CD4-positive, alpha-beta T cell treated with Interleukin-21 for 1 hour (primary cell): ENCODE measurements at regions not wholly inside any gene's neighbourhood (a gene's known extent, or its start where the extent isn't known, plus 50 kb on each side); places are given as distances from the start of the nearest gene placed in this dataset.

Source experiments
- DNase-seq: peaks from one replicate; pipeline ENCODE4 v3.0.0-alpha.2; 2020

DNA sequence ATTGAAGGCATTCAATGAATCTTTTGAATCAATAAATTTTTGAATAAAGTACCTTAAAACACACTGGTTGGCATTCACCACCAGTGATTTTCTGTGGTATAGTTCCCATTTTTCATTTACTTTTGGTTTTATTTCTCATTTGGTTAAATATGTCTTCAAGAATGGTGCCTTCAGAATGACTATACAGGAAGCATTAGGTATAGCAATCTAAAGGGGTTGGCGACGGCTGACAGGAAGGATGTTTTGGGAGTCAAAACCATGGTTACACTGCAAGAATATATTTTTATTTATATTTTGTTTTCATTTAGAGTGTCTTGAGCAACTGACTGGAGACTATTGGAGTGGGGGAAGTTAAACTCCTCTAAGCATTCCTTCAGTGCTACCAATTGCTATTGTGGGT, 235.7 kb downstream of the HTR1A start:
- DNase-seq: no peak

DNA sequence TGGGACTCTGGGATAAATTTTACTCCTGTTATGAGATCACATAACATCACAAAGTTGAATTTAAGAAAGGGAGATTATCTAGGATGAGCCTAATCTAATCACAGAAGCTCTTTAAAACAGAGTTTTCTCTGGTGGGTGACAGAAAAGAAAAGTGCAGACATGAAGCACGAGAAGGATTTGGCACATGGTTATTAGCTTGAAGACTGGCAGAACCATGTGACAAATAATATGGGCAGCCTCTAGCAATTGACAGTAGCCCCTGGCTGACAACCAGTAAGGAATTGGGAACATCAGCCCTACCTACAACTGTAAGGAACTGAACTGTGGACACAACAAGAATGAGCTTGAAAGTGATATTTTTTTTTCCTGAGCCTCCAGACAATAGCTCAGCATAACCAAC, 243.1 kb downstream of the HTR1A start:
- DNase-seq: no peak

DNA sequence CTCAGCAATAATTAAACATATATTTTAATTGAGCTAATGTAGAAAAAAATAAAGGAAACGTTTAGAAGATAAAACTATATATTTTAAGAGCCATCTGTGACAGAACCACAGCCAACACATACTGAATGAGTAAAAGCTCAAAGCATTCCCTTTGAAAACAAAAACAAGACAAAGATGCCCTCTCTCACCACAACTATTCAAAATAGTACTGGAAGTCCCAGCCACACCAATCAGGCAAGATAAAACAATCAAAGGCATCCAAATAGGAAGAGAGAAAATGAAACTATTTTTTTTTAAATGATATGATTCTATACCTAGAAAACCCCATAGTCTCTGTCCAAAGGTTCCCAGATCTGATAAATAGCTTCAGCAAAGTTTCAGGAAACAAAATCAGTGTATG, 262.0 kb downstream of the HTR1A start:
- no peak for DNase-seq

DNA sequence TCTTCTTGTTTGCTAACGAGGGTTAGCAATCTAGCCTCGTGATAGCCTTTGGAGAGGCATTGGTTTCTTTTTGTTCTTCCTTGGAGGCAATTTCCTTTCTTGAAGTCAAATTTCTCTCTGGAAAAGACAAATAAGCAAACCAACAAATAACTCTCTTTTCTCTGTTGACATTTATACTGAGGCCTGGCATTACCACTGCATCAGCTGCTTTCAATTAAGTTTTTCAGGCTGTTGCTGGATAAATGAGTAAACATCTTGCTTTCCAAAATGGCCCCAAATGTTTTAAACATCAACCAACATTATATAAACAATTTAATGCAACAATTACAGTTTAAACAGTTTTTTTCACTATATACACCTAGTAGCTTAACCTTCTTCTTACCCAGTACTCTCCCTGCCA, 264.4 kb downstream of the HTR1A start:
- DNase-seq: no peak

DNA sequence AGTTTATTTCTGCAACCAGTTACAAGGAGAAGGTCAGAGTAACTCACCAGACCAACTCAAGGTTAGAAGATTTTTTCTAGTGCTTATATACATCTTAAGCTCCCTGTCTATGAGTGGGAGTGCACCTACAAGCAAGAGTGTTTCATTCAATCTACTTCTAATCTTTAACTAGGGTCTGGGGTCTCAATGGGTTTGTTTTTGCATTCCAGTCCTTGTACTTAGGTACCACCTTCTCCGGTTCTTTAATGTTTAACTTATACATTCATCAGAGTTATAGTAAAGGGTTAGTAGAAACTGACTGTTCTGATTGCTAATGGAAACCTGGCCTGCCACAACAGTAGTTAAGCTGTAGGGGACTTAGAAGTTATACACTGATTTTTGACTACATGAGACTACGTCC, 271.7 kb downstream of the HTR1A start:
- no peak for DNase-seq

DNA sequence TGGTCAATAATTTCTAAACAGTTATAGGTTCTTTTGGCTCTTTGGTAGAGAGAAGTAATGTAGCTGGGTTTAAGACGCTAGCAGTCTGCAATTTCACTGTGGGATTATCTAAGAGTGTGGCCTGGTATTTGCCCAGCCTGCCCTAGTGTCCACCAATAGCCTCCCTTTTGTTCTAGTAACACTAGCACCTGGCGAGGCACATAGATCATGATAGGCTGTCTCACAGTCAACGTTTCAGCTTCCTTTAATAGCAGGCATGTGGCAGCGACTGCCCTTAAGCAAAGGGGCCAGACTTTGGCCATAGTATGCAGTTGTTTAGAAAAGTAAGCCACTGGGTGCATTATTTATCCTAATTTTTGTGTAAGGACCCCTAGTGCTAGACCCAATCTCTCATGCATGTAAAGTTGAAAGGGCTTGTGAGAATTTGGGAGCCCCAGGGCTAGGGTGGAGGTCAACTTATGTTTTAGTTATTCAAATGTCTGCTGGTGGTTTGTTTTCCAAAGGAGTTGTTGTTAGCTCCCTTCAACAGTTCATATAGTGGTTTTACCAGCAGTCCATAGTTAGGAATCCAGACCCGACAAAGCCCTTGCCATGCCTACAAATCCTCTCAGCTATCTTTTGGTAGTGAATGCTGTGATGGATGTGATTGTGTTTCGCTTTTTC, 274.3 kb downstream of the HTR1A start:
- DNase-seq: no peak

DNA sequence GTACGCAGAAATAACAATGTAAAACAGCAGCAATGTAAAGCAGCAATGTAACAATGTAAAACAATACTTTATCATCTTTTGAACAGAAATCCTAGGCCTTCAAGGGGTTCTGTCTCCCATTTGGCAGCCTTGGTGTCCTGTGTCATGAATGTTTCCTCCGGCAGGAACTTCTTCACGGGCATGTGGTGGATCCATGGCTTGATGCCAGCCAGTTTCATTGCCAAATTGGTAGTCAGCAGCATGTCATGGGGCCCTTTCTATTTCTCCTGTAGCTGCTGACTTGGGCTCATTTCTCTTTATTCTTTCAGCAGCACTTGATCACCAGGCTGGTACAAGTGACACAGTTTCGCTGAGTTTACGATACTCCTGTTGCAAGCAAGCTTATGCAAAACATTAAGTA, 275.3 kb downstream of the HTR1A start:
- no peak for DNase-seq

DNA sequence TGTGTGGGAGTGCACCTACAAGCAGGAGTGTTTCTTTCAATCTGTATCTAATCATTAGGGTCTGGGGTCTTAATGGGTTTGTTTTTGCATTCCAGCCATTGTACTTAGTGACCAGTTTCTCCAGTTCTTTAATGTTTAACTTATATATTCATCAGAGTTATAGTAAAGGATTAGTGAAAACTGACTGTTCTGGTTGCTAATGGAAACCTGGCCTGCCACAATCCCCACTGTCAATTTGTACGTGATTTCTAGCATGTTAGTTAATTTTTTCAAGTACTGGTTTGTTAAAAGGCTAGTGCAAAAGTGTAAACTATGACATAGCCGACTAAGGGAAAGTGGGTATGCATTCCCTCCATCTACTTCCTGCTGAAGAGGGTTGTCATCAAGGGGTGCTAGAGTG, 276.1 kb downstream of the HTR1A start:
- DNase-seq: no peak

DNA sequence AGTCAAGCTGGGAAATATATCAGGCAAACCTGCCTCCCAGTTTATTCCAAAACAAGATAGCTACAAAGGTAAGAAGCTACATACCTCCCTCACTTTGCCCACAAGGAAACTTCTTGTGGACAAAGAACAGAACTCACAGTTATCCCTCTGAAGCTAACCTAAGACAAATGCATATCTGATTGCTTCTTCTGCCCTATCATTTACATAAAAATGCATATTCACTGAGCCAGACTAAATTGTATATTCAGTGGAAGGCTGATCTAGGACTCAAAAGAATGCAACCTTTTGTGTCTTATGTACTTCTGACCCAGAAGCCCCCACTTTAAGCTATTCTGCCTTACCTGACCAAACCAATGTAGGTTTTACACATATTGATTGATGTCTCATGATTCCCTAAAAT, 276.8 kb downstream of the HTR1A start:
- DNase-seq: no peak

DNA sequence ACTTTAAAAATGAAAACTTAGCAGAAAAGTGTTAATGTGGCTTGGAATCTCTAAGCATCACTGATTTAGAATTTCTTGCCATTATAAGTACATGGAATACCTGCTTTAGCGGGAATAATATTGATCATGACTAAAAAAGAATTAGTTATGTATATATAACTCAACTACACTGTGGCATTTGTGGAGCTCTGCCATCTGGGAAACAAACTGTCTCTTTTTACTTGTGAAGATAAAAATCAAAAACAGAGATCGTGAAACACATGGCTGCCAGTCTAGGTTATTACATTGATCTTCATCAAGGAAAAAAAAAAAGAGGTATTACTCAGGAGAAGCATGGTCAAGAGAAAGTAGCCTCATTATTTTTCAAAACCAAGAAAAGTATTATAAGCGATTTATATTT, 287.4 kb downstream of the HTR1A start:
- no peak for DNase-seq

DNA sequence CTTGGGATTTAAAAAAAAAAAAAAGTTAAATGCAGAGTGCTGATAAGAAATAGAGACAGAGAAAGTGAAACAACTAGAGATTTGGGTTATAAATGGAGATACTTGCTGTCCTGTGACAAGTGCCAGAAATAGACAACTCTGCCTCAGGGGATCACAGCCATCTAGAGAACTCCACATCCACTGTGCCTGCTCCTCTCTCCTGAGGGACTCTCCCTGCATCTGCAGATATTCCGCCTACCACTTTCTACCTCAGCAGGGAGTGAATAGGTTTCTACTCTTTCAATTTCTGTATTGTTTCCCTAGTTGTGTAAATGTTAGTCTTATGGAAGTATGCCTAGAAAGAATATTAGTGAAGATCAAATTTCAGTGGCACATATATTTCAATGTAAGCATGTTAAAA, 307.2 kb downstream of the HTR1A start:
- DNase-seq: no peak

DNA sequence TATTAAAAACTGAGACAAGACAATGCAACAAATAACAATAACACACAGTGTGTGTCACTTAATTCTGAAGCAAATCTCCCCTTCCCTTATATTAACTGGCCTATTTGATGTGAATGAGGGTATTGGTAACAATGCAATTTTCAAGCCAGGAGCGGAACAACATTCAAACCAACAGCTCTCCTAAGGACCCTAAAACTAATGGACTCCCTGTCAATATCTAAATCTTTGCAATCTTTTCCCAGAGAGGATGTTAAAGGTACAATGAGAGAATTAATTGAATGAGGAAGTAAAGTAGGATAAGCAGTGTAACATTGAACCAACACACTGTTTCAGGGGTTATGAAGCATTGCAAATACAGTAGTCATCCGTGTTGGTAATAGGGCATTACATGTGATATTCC, 311.7 kb downstream of the HTR1A start:
- DNase-seq: no peak

DNA sequence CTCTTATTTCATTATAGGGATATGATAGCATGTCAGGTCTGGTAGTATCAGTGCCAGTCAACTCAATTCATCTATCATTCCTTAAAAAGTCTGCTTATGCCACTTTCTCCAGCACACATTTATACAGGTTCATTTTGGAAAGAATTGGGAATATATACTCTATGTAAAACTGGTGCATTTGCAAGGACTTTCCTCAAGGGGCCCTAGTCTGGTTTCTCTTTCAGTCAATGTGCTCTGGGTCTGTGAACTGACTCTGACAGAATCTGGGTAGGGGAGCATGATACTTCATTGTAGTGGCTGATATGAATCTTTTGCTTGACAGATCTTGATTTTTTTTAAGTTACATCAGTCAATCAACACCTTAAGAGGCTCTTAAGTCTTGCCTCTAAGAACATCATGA, 313.9 kb downstream of the HTR1A start:
- no peak for DNase-seq

DNA sequence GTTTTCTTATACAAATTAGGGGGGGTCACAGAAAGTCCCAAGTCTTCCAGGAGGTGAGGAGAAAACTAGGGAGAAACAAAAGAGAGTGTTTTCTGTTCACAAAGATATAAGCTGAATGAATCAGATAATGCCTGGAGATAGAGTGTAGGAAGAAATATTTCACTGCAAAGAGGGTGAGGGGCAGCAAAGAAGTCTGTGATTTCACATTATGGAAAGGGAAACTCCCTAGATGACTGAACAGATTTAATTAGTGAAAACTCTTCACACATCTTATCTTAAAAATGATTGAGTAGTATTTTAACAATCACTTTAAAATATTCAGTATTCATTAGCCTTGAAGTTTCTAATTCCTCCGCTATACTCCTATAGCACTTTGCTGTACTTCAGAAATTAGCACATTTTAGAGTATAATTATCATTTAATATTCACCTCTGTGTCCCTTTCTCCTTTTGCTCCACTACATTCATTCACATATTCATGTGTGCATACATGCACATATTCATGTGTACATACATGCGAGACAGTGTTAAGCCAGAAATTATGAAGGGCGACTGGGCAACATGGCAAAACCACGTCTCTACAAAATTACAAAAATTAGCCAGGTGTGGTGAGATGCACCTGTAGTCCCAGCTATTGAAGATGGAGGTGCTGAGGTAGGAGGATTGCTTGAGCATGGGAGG, 332.2 kb downstream of the HTR1A start:
- DNase-seq: no peak

DNA sequence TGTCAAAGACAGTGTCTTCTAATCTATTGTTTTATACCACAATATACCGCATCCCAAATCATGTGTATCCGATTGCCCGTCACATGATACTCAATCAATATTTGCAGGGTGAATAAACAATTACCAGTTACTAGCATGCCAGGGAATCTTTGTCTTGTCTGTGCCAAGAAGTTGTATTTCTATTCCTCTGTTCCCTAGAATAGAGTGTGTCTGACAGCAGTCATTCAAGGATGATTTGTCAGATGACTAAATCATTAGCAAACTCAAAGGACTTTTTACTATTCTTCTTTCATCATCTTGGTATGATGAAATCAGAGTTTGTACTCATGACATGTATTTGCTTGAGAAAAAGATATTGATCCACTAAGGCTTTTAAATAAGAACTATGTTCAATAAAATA, 348.8 kb downstream of the HTR1A start:
- DNase-seq: no peak

DNA sequence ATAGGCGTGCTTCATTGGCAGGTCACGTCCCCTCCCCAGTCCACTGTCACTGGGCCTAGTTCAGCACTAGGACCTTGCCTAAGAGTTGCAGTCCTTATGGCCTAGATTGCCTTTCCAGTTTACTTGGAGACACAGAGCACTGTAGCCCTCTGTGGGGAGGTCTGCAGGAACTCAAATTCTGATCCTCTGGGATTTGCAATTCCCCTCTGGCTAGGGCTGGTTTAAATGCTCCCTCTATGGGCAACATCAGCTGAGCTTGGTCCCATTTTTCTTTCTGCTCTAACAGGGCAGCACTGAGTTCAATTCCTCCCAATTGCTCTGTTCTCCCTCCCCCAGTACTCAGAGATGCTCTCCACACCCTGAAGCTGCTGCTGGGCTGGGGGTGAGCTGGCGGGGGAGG, 358.2 kb downstream of the HTR1A start:
- no peak for DNase-seq

DNA sequence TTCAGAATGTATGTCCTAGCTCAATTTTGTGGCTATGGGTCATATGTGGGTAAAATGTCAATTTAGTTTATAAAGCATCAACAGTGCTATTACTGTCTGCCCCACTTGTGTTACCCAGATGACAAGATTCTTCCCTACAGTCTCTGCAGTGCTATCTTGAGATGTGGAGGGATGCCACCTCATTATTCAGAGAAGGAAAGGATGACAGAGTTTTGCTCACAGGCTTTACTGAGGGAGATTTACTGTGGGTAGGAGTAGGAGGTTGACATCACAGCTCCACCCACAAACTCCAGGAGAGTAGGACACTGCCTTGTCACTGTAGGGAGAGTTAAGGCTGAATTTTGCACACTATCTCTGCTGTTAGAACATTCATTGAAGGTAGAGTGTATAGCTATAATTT, 359.3 kb downstream of the HTR1A start:
- DNase-seq: no peak

DNA sequence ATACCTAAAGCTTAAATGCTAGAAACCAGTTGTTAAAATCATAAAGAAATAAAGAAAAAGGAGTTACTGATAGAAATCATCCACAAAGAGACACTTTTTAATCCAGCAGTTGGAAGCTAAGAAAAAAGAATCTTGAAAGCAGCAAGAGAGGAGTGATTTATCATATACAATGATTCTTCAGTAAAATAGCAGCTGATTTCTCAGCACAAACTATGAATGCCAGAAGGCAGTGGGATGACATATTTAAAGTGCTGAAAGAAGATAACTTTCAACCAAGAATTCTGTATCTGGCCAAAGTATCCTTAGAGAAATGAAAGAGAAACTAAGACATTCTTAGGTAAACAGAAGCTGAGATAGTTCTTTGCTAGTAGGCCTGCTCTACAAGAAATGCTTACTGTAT, 366.0 kb downstream of the HTR1A start:
- DNase-seq: no peak

DNA sequence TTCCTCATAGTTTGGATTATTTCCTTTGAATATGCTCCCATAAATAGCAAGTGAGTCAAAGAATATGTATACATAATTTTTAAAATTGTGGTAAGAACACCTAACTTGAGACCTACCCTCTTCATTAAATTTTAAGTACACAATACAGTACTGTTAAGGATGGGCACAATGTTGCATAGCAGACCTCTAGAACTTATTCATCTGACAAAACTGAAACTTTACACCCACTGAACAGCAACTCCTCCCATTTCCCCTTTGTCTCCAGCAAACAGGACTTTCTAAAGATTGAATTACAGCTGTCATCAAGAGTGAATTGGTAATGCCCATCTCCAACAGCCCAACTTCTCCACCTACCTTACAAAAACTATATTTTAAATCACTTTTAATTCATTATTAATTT, 388.9 kb downstream of the HTR1A start:
- no peak for DNase-seq

DNA sequence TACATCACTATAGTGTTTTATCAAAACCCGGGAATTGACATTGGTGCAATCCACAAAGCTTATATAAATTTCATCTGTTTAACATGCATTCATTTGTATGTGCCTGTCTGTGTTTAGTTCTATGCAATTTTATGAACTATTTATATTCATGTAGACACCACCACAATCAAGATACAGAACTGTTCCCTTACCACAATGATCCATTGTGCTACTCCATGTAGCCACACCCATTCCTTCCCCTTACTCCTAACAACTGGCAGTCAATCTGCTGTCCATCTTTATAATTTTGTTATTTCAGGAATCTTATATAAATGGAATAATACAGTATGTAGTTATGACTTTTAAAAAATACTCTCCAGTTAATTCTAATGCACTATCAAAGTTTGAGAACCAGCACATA, 389.5 kb downstream of the HTR1A start:
- no peak for DNase-seq

DNA sequence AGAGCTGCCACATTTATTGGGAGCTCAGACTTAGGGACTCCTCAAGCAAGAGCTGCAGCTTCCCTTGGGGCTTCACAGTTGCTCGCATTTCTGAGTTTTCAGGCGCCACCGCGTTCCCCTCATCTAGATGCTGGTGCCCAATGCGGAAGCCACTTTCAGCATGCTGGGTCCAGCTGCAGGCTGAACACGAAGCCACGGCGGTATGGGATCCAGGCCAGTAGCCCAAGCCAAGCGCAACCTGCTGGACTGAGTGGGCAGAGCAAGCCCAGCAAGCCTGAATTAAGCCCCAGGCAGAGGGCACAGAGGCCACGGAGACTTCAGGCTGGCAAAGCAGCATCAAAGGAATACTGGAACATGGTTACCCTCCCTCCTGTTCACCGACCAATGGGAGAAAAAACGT, 391.5 kb downstream of the HTR1A start:
- DNase-seq: no peak

DNA sequence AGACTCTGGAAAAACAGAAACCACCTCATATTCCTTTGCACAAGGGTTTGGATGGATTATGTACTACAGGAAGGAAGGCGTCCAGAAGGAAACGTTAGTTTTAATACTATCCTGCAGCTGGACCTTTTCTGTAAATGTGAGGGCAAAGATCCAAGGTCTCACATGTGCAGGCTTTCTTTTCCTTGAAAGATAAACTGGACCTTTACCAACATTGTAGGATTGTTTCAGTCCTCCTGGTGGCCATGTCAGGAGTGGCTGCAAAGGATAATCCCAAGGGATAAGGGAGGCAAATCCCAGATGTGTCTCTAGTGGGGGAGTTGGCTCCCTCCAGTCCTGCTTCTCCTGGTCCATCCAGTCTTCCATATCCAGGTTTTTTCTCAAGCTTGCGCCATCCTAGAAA, 397.5 kb downstream of the HTR1A start:
- no peak for DNase-seq

DNA sequence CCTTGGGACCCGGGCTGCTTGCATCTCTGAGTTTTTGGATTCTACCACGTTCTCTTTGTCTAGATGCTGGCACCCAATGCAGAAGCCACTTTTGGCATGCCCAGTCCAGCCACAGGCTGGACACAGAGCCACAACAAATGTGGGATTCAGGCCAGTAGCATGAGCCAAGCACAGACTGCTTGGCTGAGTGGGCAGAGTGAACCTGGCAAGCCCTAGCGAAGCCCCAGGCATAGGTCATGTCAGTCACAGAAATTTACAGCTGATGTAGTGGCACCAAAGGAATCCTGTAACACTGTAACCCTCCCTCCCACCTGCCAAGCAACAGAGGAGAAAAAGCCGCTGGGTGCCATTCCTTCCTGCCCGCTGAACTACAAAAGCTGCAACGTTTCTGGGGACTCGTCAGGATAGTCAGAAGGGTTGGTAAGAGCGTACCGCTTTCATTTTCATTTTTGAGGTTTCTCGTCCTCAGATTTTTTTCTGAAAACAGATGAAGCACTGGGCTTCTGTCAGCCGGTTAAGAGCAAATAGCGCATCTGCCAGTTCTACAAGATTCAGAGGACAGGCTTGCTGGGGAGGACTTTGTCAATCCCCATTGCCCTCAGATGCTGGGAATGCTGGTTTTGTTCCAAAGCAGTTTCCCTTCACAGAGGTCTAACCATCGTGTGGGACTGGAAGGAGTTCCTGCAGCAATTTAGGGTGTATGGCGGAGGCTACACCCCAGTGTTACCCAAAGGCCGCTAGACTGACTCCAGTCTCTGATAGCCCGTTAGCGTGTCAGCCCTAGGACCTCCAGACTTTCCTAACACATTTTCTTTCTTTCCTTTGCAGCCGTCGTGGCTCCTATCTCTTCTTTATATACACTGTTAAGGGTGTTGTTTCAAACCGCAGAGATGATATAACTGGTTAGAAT, 399.0 kb downstream of the HTR1A start:
- no peak for DNase-seq

DNA sequence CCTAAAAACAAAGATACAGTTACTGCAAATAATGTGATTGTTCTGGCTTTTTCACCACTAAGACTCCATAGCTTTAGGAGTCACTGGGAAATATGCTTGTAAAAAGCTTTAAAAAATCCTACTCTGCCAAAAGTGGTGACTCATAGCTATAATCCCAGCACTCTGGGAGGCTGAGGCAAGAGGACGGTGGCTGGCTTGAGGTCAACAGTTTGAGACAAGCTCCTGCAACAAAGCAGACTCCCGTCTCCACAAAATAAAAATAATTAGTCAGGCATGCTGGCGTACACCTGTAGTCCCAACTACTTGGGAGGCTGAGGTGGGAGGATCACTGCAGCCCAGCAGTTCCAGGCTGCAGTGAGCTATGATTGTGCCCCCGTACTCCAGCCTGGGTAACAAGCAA, 406.4 kb downstream of the HTR1A start:
- no peak for DNase-seq
